ENCODE measurements at regions not wholly inside any gene's neighbourhood (a gene's known extent, or its start where the extent isn't known, plus 50 kb on each side); places are given as distances from the start of the nearest gene placed in this dataset.

DNA sequence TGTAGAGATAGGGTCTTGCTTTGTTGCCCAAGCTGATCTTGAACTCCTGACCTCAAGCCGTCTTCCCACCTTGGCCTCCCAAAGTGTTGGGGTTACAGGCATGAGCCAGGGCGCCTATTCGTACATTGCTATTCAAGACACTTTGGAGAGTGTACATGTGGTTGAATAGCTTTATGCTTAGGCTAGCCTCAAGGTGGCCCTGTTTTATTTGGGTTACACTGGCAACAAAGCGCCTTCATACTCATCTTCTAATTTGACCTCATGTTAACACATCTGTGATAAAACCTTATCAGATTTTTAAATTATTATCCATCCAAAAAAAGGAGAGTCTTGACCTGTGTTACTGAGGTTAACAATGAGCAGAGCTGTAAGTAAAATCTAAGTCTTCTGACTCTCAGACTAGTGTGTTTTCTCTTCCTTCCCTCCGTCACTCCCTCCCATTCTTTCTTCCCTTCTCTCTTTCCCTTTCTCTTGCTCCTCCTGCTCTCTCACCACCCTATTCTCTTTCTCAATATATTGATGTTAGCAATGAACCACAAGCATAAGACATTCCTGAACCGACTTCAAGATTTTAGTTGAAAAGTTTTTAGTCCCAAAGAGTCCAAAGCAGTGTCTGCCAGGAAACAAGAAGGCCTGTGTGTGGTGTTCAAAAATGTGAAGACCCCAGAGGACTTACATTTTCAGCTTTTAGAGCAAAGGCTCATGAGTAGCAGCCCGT lies 603.7 kb upstream of the CFAP20DC start:
- no peak for DNase-seq (ENCODE audit: low read depth in 4 of 4, low spot score in 1 of 4)

- DNase-seq (ENCODE audit: low read depth in 4 of 4, low spot score in 1 of 4) = no peak
These were observed 594.9 kb upstream of the CFAP20DC start for GRCh38 chr3:59644479-59645402.

- no peak for DNase-seq (ENCODE audit: low read depth in 4 of 4, low spot score in 1 of 4)
These were observed 591.5 kb upstream of the CFAP20DC start for GRCh38 chr3:59641169-59641899.

GRCh38 chr3:59632760-59633573 lies 583.1 kb upstream of the CFAP20DC start:
- no peak for DNase-seq (ENCODE audit: low read depth in 4 of 4, low spot score in 1 of 4)

GRCh38 chr3:59631482-59631881 lies 581.7 kb upstream of the CFAP20DC start:
- no peak for DNase-seq (ENCODE audit: low read depth in 4 of 4, low spot score in 1 of 4)

- DNase-seq (ENCODE audit: low read depth in 4 of 4, low spot score in 1 of 4) = no peak
These were observed 571.2 kb upstream of the CFAP20DC start for GRCh38 chr3:59621037-59621436.

DNA sequence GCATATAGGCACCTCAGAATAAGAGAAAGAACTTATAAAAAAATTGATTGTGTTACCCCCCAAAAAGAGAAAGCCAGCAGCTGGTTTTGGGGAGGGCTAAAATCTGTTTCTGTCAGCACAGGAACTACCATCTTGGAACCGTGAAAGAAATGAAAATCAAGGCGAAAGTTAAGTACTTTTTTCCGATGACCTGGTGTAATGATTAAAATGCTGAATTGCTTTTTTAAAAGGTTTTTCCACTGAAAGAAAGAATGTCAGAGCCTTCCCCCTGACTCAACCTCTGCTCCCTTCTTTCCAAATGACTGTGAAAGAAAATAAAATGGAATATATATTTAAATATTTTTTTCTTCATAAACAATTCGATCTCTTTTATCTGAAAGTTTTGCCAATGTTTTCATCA lies 570.5 kb upstream of the CFAP20DC start:
- no peak for DNase-seq (ENCODE audit: low read depth in 4 of 4, low spot score in 1 of 4)

DNA sequence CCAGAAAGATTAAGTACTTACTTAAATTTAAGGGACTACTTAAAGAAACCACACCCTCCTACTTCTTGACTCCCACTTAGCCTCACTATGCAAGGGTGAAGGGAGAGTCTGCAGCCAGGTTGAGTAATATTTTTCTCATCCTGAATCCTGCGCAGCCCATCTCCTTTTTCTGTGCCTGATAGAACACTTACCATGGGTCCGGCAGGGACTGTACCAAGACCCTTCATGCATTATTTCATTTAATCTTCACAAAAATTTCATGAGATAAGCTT lies 562.6 kb upstream of the CFAP20DC start:
- DNase-seq (ENCODE audit: low read depth in 4 of 4, low spot score in 1 of 4) = no peak

DNA sequence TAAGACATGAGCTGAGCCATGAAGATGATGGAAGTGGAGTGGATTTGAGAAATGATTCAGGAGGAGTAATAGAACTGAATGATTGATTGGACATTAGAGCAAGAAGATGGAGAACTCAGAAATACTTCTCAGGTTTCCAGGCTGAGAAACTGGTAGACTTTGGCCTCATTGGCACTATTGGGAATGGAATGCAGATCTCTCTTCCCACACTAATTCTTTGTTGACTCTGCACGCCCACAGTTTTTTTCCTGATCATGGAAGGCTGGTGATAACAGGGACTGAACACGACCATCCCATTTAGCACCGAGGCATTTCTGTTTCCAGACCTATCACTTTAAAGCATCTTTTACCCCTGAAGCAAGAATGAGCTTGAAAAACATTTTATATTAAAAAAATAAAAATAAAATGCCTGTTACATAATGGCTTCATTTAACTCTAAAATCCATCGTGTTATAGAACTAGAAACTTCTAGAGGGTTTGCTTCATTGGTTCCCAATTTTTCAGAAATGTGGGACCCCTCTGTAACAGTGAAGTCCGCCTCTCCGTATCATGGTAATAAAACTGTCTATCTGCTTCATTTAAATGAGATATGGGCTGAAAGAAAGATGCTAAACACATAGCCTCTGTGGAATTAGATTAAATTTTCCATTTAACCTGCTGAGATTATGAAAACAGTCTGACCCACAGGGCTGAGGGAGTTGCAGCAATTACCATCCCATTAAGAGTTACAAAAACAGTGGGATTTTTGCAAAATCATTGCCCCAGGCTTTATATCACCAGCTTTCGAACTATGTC lies 562.0 kb upstream of the CFAP20DC start:
- DNase-seq (ENCODE audit: low read depth in 4 of 4, low spot score in 1 of 4) = no peak

- no peak for DNase-seq (ENCODE audit: low read depth in 4 of 4, low spot score in 1 of 4)
These were observed 560.0 kb upstream of the CFAP20DC start for GRCh38 chr3:59609657-59610348.

GRCh38 chr3:59608356-59608755 lies 558.5 kb upstream of the CFAP20DC start:
- no peak for DNase-seq (ENCODE audit: low read depth in 4 of 4, low spot score in 1 of 4)

- no peak for DNase-seq (ENCODE audit: low read depth in 4 of 4, low spot score in 1 of 4)
These were observed 557.8 kb upstream of the CFAP20DC start for GRCh38 chr3:59607656-59608055.

- no peak for DNase-seq (ENCODE audit: low read depth in 4 of 4, low spot score in 1 of 4)
These were observed 556.9 kb upstream of the CFAP20DC start for GRCh38 chr3:59606638-59607266.

DNA sequence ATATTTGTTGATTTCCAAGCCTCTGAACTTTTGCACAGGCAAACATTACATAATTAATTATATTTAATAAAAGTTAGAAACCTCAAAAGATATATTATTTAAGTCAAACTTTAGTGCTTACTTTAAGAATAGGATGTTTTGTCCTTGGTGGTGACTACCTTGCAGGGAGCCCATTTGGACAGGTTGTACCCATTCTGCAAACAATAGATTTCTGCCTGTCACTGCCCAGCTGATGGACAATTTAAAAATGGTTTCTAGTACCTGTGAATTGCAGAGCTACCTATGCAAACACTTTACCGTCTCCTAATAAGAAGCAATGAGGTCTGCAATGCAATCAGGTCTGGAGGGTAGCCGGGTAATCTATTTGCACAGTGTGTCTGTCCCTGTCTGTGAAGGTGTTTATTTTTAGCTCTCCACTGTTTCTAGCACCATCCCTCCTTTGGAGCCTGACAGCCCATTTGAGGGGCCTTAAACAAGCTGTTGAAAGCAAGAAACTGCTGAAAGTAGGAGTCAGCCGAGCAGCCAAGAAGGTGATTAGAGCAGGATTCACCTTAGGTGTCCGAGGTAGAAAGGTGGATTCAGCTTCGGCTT lies 556.2 kb upstream of the CFAP20DC start:
- DNase-seq (ENCODE audit: low read depth in 4 of 4, low spot score in 1 of 4) = no peak

DNA sequence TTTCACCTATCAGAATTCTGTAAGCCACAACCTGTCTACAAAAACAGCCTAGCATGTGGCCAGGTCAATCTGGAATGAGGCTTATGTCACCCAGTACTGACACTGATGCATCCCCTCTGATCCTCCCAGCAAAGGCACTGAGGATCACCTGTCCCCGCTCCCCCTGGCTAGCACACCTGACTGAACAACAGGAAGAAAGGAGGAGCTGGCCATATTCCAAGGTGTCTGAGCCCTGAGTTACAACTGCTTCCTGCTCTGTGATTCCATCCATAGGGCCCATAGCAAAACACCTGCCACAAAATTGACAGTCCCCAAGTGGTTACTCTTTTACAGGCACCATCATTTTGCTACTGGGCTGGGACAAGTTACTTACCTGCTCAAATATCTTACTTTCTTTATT lies 555.5 kb upstream of the CFAP20DC start:
- no peak for DNase-seq (ENCODE audit: low read depth in 4 of 4, low spot score in 1 of 4)

DNA sequence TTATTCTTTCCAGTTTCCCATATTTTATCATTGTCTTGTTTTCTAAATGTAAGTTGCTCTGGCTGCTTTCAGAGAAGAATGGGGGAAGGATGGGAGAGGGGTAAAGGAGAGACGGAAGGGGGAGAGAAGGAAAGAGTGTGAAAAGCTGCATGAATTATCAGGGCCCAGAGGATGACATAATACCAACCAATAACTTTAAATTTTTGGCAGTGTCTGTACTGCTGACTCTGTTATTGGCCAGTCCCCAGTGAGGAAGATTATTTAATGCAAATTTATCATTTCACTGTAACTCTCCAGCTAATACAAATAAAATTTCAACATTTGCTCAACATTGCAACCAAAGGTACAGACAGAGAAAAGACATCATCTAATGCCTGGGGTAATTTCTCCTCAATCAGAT lies 551.7 kb upstream of the CFAP20DC start:
- no peak for DNase-seq (ENCODE audit: low read depth in 4 of 4, low spot score in 1 of 4)

- no peak for DNase-seq (ENCODE audit: low read depth in 4 of 4, low spot score in 1 of 4)
These were observed 550.8 kb upstream of the CFAP20DC start for GRCh38 chr3:59600631-59601030.

DNA sequence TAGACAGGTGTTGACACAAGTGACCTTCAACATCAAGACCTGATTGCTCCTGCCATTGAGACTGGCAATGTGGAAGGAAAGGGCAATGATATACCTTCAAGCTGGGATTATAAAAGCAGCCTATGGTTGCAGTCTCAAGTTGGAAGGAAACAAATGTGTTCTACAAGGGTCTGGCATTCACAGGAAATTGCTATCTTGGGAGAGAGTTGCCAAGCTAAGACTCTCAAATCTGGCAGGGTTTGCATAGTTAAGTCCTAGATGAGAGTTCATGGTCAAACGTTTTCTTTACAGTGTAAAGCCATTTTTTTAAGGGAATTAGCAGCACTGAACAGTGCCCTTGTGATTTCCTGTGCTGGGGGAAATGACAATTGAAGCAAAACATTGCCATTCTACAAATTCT lies 546.9 kb upstream of the CFAP20DC start:
- no peak for DNase-seq (ENCODE audit: low read depth in 4 of 4, low spot score in 1 of 4)

DNA sequence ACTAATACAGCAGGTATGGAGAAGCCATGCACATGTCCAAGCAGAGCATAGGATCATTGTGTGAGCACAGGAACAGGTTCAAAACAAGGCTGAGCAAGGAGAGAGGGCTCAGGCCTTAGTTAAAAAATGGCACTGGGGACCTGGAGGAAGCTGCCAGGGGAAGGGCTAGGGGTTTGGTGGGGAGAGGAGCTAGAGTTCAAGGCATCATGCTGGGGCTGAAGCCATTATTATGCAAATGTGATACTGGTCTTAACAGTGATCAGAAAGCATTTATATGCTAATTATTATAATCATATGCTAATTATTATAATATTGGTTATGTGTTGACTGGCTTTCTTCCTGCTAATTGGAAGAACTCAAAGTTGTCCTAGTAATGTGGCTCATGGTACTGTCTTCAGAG lies 546.0 kb upstream of the CFAP20DC start:
- DNase-seq (ENCODE audit: low read depth in 4 of 4, low spot score in 1 of 4) = no peak
